A549 (cell line): ENCODE measurements at regions not wholly inside any gene's neighbourhood (a gene's known extent, or its start where the extent isn't known, plus 50 kb on each side); places are given as distances from the start of the nearest gene placed in this dataset.

Experiments
- CHD2 ChIP-seq: fragments of 150-350 bp; IDR thresholded peaks from 2 replicates; pipeline ENCODE4 v1.6.1; 2014; ENCODE audit warnings: low read length; ENCODE audit not compliant: partially characterized antibody
- CTCF ChIP-seq: fragments of >200 bp; sonication (Bioruptor Twin); formaldehyde crosslinking; IDR thresholded peaks from 3 replicates; pipeline ENCODE4 v1.5.1; 2016
- MAX ChIP-seq: IDR thresholded peaks from 2 replicates; pipeline ENCODE4 v1.6.1; 2012

- TF ChIP-seq CHD2 (no peak), CTCF (no peak), MAX (no peak)
These were observed 2135.6 kb upstream of the CELF4 start for GRCh38 chr18:39701055-39701783.
